ENCODE measurements at regions not wholly inside any gene's neighbourhood (a gene's known extent, or its start where the extent isn't known, plus 50 kb on each side); places are given as distances from the start of the nearest gene placed in this dataset.

- Histone ChIP-seq H3K4me3 (replicated peaks in 1 of 3; ENCODE audit: insufficient read depth in 1 of 3, low read depth in 2 of 3, low read length in 3 of 3) (no peak overlapping the region), H3K9me3 (ENCODE audit: low read length) (no peaks in the 10 kb centered on the region), H4K20me1 (ENCODE audit: insufficient read depth, low read length) (no peaks in the 10 kb centered on the region), H3K4me1 (ENCODE audit: insufficient read depth, low read length) (no peaks in the 10 kb centered on the region), H2AFZ (ENCODE audit: low read length) (no peak overlapping the region), H3K9ac (ENCODE audit: insufficient read depth, low read depth, low read length) (no peak overlapping the region), H3K27ac (ENCODE audit: extremely low read length, insufficient read depth, low read length) (no peak overlapping the region), H3K27me3 (ENCODE audit: control insufficient read depth in 1 of 2, insufficient read depth in 2 of 2, low read length in 2 of 2) (no peaks in the 10 kb centered on the region), H3K36me3 (replicated peaks in 1 of 2; ENCODE audit: control insufficient read depth in 1 of 2, insufficient read depth in 2 of 2, low read length in 2 of 2) (no peaks in the 10 kb centered on the region), H3K79me2 (ENCODE audit: insufficient read depth, low read length) (no peaks in the 10 kb centered on the region), H3K4me2 (ENCODE audit: low read depth, low read length) (no peak overlapping the region)
- no peak for FAIRE-seq
- intact Hi-C loops (cut with micrococcal nuclease; ENCODE audit: unreplicated experiment) (no loop called here), in situ Hi-C loops (cut with HindIII; ENCODE audit: extremely low pct_ligation_motif_present, low pct_unique_long_range_greater_than_20kb) (no loop called here)
- WGBS (ENCODE audit: low lambda C conversion rate): 9% methylated on average over 10 of the region's 10 CpGs
- BruUV-seq (replicated peaks): no TSS peak
- ChIA-PET POLR2A (no interaction called here), CTCF (ENCODE audit: low intra/inter-chr PET ratio, low total read pairs) (no interaction called here)
- no peak for ATAC-seq
- DNase-seq (ENCODE audit: low spot score): no peak
- TF ChIP-seq ZNF672 (CRISPR knock-in tag; IDR thresholded peaks at IDR 0.05): no peak
- no peak for TF ChIP-seq THAP8 (CRISPR knock-in tag; IDR thresholded peaks at IDR 0.05; ENCODE audit: borderline replicate concordance)
Measured at GRCh38 chr3:124434176-124434575, 296.1 kb upstream of the UMPS start.

- Histone ChIP-seq H3K4me3 (replicated peaks in 1 of 3; ENCODE audit: insufficient read depth in 1 of 3, low read depth in 2 of 3, low read length in 3 of 3) (no peak overlapping the region), H3K27me3 (ENCODE audit: control insufficient read depth in 1 of 2, insufficient read depth in 2 of 2, low read length in 2 of 2) (no peaks in the 10 kb centered on the region), H3K9ac (ENCODE audit: insufficient read depth, low read depth, low read length) (no peak overlapping the region), H2AFZ (ENCODE audit: low read length) (no peak overlapping the region), H3K79me2 (ENCODE audit: insufficient read depth, low read length) (no peaks in the 10 kb centered on the region), H3K36me3 (replicated peaks in 1 of 2; ENCODE audit: control insufficient read depth in 1 of 2, insufficient read depth in 2 of 2, low read length in 2 of 2) (no peaks in the 10 kb centered on the region), H3K4me1 (ENCODE audit: insufficient read depth, low read length) (no peaks in the 10 kb centered on the region), H3K4me2 (ENCODE audit: low read depth, low read length) (no peak overlapping the region), H3K27ac (ENCODE audit: extremely low read length, insufficient read depth, low read length) (no peak overlapping the region), H3K9me3 (ENCODE audit: low read length) (no peaks in the 10 kb centered on the region), H4K20me1 (ENCODE audit: insufficient read depth, low read length) (no peaks in the 10 kb centered on the region)
- intact Hi-C loops (cut with micrococcal nuclease; ENCODE audit: unreplicated experiment) (no loop called here), in situ Hi-C loops (cut with HindIII; ENCODE audit: extremely low pct_ligation_motif_present, low pct_unique_long_range_greater_than_20kb) (no loop called here)
- FAIRE-seq (no peak), ATAC-seq (no peak), DNase-seq (ENCODE audit: low spot score) (no peak)
- no TSS peak for BruUV-seq (replicated peaks)
- POLR2A ChIA-PET: no interaction called here
- WGBS (ENCODE audit: low lambda C conversion rate): 50% methylated on average over 2 of the region's 2 CpGs
- CTCF ChIA-PET (ENCODE audit: low intra/inter-chr PET ratio, low total read pairs): no interaction called here
- TF ChIP-seq MTF2 (CRISPR knock-in tag; IDR thresholded peaks at IDR 0.05; ENCODE audit: borderline replicate concordance) (no peak), RCOR2 (CRISPR knock-in tag; IDR thresholded peaks at IDR 0.05) (no peak), SRSF9 (IDR thresholded peaks at IDR 0.05; ENCODE audit: borderline replicate concordance, insufficient read depth, low read depth, low read length, poor library complexity, severe bottlenecking) (no peak), PRPF4 (IDR thresholded peaks at IDR 0.05; ENCODE audit: low read depth, low read length, poor library complexity, severe bottlenecking) (no peak), CREB1 (IDR thresholded peaks at IDR 0.05) (no peak), CREB1 (CRISPR knock-in tag; IDR thresholded peaks at IDR 0.05) (no peak), FOXP4 (CRISPR knock-in tag; IDR thresholded peaks at IDR 0.05) (no peak), ZNF274 (CRISPR knock-in tag; IDR thresholded peaks at IDR 0.05) (no peak), TFE3 (CRISPR knock-in tag; IDR thresholded peaks at IDR 0.05) (no peak), IKZF1 (IDR thresholded peaks at IDR 0.05) (no peak), NCOA2 (CRISPR knock-in tag; IDR thresholded peaks at IDR 0.05) (no peak), ZNF512 (CRISPR knock-in tag; IDR thresholded peaks at IDR 0.05) (no peak)
Measured at GRCh38 chr3:124435467-124435866, 294.8 kb upstream of the UMPS start.

Data from HepG2 (cell line).